HG03469 (cell line): ENCODE measurements at regions not wholly inside any gene's neighbourhood (a gene's known extent, or its start where the extent isn't known, plus 50 kb on each side); places are given as distances from the start of the nearest gene placed in this dataset.
A peak's percentile ranks its signal among the peaks of the same experiment; 100 is the strongest.

ENCODE experiments used
- ATAC-seq: cut with Tn5 transposase; IDR thresholded peaks from one replicate; pipeline ENCODE4 v1.9.1; 2021; ENCODE audit warnings: mild to moderate bottlenecking, moderate library complexity, moderate number of reproducible peaks; ENCODE audit not compliant: unreplicated experiment

DNA sequence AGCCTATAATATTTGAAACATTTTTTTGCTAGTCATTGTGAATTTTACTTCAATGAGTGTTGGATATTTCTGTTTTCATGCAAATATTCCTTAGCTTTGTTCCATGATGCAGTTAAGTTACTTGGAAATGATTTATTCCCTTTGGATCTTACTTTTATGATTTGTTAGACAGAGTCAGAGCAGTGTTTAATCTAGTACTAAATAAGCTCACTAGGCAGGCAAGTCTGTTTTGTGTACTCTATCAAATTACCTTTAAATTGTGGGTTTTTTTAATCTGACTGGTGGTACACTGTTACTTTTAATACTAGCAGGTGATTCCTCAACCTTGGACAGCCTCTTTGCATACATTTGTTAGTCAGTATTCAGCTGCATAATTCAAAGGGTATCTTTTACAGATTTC lies 173.3 kb upstream of the MBNL1 start:
- ATAC-seq, result no peak

- ATAC-seq, result no peak
Measured at GRCh38 chr3:152096280-152096906, 172.3 kb upstream of the MBNL1 start.

DNA sequence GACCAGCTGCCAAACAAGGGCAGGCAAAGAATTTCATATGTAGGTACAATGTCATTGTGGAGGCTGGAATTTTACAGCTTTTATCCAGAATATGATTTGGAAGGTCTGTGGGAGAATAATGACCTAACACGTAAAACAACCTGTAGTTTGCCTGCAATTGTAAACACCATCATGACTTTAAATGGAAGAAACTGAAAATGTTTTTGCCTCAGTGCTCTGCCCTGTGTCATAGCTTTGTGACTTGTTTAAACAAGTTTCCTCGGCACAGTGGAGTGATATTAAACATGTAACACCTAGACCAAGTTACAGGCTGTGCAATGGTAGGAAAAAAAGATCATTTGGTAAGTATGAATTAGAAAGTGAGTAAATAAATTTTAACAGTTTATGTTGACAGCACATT lies 171.6 kb upstream of the MBNL1 start:
- ATAC-seq, result no peak

DNA sequence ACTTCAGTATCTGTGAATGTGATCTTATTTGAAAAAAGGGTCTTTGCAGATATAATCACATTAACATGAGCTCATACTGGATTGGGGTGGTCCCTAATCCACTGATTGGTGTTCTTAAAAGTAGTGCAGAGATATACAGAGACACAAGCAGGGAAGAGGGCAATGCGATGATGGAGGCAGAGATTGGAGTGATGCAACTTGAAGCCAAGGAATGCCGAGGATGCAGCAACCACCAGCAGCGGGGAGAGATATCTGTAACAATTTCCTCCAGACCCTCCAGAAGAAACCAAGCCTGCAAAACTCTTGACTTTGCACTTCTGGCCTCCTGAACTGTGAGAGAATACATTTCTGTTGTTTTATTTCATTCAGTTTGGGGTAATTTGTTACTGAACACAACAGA lies 171.0 kb upstream of the MBNL1 start:
- no peak for ATAC-seq

GRCh38 chr3:152100491-152101132 lies 168.1 kb upstream of the MBNL1 start:
- ATAC-seq, result peak; percentile 98

DNA sequence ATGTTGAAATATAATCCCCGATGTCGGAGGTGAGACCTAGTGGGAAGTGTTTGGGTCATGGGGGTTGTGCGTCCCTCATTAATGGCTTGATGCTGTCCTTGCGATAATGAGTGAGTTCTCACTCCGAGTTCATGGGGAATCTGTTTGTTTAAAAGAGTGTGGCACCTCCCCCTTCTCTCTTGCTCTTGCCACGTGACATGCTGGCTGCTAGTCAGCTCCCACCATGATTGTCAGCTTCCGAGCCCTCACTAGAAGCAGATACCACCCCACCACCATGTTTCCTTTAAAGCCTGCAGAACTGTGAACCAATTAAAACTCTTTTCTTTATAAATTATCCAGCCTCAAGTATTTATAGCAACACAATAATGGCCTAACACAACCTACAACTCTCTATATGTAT lies 166.3 kb upstream of the MBNL1 start:
- no peak for ATAC-seq

DNA sequence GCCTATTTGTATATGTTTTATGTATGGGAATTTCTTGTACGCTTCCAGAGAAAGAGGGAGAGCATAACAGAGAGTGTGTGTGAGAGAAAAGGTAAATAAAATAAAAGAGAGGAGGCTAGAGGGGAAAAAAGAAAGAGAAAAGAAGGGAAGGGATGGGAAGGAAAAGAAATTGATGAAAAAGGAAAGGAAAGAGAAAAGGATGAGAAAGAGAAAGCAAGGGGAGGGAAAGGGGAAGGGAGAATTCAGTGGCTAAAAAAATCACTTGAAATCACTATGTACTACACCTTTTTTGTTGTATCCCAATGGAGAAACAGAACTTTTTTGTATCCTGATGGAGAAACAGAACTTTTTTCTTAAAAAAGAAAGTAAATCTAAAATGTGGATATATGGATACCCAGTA lies 165.5 kb upstream of the MBNL1 start:
- no peak for ATAC-seq

GRCh38 chr3:152104847-152105415 lies 163.8 kb upstream of the MBNL1 start:
- no peak for ATAC-seq

- no peak for ATAC-seq
Measured at GRCh38 chr3:152105446-152105845, 163.3 kb upstream of the MBNL1 start.

DNA sequence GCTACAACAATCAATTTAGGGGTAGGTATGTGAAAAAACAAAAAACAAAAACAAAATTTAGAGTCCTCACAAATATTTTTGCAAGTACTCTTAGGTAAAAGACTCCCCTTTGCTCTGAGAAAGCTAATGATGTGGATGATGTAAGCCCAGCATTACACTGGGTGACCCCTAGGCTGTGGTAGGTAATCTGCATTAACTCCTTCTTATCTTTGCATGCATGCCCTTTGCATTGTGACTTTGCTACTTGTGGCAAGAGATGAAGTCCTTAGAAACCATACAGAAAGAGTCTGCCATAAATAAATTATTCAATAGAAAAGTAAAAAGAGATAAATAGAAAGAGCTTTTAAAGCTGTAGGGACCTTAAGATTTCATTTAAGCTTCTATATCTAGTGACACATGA lies 159.7 kb upstream of the MBNL1 start:
- ATAC-seq, result no peak

DNA sequence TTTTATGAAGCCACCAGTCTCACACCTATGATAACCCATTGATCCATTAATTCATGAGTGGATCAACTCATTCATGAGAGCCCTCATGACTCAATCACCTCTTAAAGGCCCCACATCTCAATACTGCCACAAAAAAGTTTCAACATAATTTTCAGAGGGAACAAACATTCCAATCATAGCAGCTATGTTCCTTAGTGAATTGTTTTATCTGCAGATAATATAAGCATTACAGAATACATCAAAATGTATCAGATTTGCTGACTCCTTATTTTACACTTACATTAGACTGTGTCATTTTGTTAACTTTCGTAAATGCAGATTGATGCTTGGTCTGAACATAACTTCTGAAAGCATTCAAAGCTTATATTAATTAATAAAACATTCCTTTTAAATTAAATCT lies 155.3 kb upstream of the MBNL1 start:
- no peak for ATAC-seq

DNA sequence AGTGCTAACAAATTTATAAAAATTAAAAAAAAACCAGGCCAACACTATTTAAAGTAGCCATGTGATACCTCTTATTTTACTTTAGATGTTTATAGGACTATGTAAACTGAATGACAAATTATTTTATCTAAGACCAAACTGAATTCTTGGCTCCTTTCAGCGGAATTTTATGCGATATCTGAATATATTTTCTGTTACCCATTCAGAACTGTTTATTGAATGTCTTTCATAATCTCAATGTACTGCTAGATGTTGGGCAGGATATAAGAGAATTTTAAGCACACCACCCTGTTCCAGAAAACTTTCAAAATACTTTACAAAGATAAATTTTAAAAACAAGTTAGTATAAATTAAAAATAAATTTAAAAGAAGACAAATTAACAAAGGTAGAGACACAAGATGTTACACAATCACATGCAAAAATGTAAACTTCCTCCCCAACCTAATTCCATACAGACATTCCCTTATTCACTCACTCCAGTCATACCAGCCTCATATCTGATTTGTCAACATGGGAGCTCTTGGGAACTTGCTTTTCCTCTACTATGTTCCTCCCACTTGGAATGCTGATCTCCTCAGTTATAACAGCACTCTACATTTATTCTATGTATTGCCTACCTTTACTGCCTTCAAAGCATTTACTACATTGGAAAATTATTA lies 154.6 kb upstream of the MBNL1 start:
- no peak for ATAC-seq

DNA sequence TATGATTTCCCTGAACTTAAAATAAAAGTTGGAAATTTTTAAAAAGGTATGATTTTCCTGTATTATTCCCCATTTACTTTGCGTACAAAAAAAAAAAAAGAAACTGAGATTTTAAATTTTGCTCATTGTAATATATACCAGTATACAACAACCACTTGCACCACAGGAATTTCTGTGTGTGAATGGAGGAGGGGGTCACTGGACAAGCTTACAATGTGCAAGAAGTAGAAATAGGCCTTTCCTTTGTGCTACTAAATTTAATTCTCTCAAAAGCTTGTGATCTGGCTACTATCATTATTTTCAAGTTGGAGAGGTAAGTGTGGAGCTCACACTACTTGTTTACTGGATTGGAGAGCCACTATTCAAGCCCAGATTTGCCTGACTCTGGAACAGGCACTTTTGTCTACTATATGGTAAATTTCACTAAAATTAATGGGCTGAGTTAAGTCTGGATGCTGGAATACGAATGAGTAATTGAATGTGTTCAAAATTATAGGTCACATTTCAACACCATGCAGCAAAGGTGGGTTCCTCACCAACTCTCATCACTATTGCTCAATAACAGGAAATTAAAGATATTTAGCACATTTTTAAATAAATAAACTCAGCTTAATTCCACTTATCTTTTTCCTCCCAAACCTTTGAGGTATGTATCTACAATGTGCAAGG lies 148.0 kb upstream of the MBNL1 start:
- no peak for ATAC-seq

DNA sequence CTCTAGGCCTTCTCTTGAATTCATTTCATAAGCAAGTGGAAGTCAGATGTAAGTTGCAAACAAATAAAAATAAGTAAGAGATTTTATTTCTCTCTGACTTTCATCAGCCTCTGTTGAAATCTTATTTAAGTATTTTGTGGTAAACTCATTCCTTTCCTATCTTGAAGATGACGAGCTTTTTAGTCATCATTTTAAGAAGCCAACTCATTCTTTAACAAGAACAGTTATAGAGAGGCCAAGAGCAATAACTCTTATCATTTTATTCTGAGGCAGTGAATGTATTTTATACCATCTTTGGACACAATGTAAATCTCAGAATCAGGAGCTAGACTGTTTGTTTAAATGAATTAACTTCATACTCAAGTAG lies 147.5 kb upstream of the MBNL1 start:
- ATAC-seq, result no peak

- ATAC-seq, result no peak
Measured at GRCh38 chr3:152122851-152123250, 145.9 kb upstream of the MBNL1 start.

GRCh38 chr3:152123457-152123856 lies 145.3 kb upstream of the MBNL1 start:
- no peak for ATAC-seq

DNA sequence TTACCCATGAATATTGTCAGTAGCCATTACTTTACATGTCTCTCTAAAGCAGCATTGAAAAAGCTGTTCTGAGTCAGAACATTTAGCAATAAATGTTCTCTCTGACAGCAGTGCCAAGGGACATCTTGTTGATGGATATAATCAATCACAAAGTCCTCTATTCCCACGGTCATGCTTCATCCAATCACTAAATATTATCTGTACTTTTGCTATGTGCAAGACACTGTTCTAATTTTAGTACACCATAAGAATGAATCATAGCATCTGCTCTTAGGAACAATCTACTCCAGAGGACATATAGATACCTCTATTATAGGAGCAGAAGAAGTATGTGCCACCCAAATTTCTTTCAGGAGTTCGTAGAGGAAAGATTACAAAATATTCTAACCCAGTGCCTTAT lies 142.5 kb upstream of the MBNL1 start:
- no peak for ATAC-seq

- ATAC-seq, result peak; percentile 100
Measured at GRCh38 chr3:152127058-152127457, 141.7 kb upstream of the MBNL1 start.

DNA sequence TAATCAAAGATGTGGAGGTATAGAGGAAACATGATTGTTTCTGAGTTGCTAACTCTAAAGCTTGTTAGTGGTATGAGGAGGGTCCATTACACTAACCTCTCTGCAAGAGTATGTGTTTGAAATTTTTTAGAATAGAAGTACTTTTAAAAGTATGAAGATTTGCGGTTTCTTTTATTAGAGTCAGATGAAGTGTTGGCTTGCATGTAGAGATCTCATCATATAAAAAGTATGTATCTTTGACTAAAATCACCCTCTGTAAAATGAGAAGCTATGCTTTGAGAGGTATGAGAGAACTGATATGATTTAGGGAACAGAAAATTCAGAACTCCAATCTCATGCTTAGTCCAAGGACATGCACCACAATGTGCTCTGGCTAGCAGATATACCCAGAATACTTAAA lies 140.4 kb upstream of the MBNL1 start:
- no peak for ATAC-seq

DNA sequence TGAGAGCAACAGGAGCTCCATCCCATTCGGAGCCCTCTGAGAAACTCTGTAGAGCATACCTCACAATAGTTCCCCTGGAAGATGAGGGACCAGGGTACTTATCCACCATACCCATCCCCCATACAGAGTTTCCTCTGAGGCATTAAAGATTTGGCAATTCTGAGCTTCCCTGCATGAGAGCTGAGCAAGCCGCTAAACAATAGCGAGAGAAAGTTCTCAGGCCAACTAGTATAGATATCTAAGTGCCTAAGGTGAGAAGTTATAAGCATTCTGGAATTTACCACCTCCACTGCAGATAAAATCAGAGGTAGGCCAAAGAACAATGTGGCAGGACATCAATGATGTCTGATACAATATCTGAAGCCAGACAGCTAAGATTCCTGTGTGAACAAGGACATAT lies 129.1 kb upstream of the MBNL1 start:
- ATAC-seq, result no peak

DNA sequence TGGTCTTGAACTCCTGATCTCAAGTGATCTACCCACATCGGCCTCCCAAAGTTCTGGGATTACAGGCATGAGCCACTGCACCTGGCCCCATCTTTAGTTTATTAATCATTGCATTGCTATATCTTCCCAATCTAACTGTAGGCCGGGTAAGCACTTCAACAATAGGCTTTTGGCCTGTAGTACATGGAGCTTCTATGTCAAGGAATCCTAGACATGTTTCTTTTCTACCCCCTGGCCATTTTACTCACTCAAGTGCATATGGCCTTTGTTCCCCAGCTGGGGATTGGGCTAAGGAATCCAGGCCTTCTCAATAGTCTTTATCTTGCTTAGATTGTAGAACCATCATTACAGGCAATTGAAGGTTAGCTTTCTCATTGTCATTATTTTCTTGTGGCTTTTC lies 122.3 kb upstream of the MBNL1 start:
- no peak for ATAC-seq

DNA sequence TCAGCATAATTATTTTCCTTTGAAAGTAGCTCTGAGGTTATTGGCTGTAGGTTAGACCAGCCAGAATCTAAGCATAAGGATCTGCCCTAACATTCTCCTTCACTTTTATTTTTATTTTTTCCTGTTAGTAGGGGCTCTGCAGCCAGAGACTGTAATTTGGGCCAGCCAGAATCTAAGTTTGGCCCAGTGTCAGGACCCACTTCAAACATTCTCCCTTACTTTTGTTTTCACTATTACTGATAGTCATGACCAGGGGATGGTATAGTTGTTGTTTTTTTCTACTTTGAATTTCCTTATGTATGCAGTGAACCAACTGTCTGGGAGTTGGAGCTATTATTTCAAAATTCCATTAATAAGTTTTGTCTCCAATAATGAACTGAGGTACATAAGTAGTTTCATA lies 121.0 kb upstream of the MBNL1 start:
- no peak for ATAC-seq
